NCI-H146 (cell line): ENCODE measurements at regions not wholly inside any gene's neighbourhood (a gene's known extent, or its start where the extent isn't known, plus 50 kb on each side); places are given as distances from the start of the nearest gene placed in this dataset.
"Not testable (repeated sequence)": the region's sequence is repeated elsewhere in the genome, so short reads cannot be mapped to it uniquely, and the experiment has no call there.

Experiments used
- DNase-seq: peaks from one replicate; lab custom pipeline; 2025; lab: John Stamatoyannopoulos, UW

DNA sequence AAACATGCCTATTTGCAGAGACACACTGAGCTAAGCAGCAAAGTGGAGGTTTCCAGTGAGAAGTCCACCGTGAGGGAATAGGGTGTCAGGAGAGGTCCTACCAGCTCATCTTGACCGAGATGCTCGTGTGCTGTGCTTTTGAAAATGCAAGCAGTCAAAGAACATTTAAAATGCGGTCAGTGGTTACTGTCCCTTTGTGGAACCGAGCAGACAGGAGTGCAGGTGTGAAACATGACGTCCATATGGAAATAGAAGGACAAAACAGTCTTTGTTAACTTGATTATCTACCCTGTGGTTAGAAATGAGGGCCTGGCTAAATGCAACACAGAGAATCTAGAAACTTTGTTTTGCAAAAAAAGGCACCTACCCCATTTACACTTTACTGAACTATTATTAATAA lies 473.3 kb downstream of the SPATA31A6 start:
- DNase-seq: not testable (repeated sequence)

DNA sequence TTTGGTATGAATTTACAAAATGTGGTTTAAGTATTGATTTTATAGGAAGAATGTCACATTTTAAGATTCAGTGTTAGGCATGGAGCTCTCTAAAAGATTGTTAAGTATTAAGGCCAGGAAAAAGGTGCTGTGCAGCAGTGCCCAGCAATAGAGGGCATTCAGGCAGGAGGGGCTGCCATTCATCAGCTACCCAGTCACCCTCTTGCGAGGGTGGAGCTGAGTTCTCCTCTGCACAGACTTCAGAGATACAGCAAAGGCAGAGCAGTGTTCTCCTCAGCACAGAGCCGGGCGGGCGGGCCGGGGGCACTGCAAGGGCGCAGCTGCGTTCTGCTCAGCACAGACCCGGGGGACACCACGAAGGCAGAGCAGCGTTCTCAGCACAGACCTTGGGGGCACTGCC lies 474.0 kb downstream of the SPATA31A6 start:
- not testable (repeated sequence) for DNase-seq

DNA sequence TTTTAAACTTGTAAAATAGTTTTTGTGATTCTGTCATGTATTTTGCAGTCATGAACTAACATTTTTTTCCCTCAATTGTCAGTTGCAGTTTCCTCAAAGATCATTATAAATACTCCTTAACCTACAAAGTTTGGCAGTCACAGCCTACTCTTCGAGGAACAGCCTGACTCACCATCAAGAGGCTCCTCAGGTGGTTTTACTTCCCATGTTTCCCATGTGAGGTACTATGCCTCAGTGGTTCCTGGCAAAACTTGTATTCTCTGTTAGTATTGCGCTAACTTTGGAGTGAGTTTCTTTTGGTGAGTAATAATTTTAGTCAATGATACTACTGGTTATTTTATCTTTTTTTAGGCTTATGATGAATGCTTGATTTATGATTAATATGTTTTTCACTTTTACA lies 513.7 kb downstream of the SPATA31A6 start:
- DNase-seq: not testable (repeated sequence)

DNA sequence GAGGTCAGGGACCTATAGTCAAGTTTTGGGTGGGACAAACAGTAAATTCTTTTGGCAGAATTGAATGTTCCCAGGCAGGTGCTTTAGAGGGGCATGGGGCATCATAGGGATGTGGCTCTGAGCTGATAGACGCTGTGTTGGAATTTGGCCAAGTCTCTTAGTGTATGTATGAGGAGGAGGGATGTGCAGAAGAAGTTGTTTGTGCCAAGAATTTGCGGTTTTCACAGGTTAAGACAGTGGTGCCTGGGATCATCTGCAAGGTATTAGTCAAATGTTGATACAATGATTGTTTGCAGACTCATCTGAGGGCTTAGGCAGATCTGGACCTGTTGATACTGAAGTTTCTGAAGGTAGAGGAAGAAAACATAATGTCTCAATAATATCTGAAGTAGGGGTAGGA lies 519.4 kb downstream of the SPATA31A6 start:
- not testable (repeated sequence) for DNase-seq

DNA sequence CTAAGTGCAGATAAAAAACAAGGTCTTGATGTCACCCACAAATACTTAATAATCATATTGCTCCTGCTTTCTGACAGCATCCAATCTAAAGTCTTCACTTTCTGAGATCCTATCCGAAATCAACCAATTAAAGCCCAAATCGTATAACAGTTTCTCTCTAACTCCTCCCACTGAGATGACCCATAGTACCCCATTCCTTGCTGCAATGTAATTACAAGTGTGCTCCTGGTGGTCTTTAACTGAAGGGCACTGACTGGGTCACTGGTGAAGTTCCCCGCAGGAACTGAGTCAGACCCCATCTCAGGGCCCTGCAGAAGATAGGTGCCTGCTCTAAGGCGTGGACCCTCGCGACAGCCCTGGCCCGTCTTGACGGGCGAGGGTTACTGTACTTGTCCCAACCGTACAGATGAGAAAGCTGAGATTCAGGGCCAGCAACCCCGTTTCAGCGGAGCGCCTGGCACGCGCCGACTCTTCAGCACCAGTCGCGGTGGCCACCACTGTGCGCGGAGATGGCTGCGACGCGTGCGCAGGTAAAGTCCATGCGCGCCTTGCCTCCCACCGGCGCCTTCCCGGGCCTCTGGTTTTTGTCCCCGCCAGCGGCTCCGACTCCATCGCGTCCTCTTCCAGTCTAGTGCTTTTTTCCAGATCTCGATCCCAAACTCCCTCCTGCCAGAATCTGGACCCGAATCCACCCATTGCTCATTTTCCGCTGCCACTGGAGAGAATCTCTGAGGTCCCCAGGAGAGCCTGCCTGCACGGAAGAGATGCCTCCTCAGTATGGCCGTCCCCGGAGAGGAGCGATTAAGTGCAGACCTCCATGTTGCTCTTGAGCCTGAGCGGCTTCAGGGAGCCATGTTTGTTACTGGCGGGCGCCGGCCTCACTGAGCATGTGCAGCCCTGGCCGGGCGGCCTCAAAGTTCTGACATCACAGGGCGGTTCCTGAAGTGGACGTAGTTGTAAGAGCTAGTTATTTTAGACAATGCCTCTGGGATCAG lies 541.7 kb downstream of the SPATA31A6 start:
- not testable (repeated sequence) for DNase-seq

DNA sequence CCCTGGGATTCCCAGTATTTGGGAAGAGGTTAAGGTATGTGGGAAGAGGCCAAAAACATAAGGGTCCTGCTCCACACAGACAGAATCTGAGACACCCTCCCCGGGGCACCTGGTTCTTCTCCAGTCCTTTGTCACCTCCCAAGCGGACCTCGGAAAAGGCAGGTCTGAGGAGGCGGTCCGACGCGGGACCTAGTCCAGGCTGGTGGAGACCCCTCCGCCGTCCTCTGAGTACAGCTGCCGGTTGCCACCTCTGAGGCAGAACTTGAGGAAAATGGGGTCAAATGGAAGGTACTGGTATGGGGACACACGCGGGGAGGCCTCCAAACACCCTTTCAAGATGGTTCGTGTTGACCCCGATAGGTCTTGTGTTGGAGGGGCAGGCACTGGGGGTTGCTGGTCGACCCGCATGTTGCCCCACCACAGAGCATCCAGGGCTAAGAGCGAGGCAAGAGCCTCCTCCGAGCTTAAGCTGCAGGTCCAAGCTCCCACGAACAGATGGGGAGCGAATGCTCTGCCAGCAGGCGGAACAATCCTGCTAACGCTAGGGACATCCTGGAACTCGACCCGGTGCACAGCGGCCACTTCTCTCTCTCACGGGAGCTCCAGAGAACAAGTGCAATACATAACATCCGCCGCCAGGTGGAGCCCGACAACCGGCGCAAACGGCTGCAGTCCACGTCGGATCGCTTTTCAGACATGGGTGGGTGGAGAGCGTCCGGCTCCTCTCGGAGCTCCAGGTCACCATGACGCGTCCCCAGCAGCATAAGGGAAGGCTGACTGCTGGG lies 559.8 kb downstream of the SPATA31A6 start:
- peak; percentile 83 for DNase-seq

DNA sequence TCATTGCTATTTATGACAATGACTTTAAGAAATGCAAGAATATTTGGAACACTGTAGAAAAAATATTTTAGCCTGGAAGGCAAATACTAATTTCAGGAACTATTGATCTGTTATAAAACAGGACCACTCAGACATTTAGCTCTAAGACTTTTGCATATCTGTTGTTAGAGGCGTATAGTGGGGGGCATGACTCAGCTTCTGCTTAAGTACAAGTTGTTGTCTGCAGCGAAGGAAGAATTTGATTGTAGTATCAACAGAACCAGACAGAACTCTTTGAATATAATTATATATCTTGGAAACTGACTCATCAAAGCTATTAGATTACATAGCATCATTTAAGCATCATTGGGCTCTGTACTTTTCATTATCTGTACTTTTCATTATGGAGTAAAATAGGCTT lies 573.8 kb downstream of the SPATA31A6 start:
- not testable (repeated sequence) for DNase-seq

DNA sequence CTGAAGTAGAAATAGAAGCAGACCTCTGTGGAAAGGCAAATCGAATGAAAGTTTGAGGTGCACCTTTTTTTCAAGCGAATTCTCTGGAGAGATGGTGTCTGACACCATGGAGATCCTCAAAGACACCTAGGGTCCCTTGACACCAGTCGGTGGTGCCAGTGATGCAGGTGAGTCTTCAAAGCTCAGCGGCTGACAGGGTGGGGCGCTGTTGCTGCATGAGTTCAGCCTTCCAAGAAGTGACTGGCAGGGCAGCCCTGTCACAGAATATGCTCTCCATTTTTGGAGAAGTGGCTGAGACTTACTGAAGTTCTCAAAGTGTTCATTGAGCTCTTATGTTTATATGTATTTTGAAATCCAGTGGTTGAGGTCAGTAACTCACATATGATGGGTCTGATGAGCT lies 575.9 kb downstream of the SPATA31A6 start:
- not testable (repeated sequence) for DNase-seq

DNA sequence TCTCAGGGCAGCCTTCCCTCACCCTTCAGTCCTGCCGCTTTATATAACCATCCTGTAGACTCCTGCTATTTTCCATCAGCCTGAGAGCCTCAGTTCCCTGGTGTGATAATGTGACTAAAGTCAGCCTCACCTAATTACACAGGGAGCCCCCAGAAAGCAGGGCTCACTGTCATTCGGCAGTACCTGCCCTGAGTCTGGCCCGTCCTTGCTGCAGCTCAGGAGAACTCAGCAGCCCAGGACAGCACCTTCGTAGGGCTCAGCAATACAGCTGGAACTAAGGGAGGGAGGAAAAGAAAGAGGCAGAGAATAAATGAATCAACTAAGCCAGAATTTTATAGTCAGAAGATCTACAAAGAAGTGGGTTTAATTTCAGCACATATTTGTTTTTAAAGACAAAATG lies 598.7 kb downstream of the SPATA31A6 start:
- DNase-seq: not testable (repeated sequence)

DNA sequence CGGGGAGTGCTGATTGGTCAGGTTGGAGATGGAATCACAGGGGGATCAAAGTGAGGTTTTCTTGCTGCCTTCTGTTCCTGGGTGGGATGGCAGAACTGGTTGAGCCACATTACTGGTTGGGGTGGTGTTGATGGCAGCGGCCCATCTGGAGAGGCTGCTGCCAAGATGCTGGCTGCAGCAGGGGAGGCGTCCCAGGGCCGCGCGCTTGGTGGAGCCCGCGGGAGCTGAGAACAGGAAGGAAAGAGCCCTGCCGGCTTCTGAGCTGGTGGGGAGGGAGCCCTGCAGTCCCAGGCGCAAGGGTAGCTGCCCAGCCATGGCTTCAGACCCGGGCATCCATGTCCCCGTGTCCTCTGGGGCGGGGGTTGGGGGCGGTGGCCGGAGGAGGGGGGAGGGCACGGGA lies 609.3 kb downstream of the SPATA31A6 start:
- not testable (repeated sequence) for DNase-seq

DNA sequence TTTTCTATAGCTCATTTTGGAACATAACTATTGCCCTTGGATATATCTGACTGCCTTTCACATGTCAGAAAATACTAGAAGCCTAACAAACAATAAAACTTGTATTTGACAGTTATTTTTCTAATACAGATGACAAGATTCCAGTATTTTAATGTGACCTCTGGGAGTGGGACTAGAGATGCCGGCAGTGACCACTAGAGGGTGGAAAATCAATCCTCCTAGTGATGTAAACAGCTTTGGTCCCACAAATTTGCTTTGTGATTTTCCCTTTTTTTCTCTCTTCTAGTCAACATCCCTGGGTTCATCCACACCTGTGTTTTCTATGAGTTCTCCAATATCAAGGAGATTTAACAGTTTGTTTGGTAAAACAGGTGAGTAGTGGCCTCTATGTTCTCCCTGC lies 615.1 kb downstream of the SPATA31A6 start:
- not testable (repeated sequence) for DNase-seq

DNA sequence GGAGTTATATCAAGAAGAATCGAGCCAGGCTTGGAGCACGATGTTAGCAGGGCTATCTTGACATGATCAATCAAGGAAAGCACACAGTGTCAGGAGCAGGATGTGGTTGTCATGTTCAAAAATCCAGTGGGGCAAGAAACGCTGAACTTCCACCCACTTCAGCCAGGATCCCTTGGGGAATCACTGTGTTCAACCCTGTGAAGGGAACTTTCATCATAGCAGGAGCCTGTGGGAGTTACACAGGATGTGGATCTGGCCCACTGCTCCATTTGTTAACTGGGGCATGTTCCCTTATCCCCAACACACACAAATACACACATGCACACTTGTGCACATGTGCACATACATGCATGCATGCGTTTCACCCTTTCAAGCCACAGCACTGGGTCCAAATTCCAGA lies 619.3 kb downstream of the SPATA31A6 start:
- DNase-seq: not testable (repeated sequence)

DNA sequence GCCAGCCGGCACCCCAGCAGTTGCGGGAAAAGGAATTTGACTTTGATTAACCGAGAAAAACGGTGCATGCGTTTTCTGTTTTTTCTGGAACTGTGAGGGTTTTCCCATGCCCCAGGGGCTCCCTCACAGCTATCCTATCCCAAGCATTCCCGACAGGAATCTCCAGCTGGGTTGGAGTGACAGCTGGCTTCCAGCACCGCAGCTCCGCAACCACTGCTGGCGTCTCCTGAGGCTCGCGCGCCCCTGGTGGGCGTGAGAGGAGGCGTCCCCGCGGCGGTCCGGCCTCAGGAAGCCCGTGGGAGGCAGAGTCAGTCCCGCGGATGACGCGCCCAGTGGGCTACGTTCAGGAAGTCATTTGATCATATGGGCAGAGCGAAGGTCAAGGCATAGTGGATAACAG lies 623.2 kb downstream of the SPATA31A6 start:
- peak; percentile 15 for DNase-seq

DNA sequence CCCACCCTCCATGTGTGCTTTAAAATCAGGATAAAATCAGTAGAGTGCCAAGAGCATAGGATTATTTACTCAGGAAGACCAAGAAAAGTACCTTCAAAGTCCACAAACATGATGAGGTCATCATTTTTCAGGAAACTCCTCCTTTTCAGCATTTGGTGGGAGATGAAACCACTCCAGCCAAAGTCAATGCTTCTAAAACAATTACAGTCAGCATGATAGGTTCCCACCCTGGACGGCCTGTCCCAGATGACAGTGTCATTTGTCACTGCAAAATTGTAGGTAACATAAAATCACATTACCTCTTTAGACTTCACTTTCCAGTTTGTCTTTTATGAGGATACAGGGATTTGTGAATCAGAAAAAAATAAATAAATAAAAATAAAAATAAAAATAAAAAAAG lies 638.0 kb downstream of the SPATA31A6 start:
- not testable (repeated sequence) for DNase-seq

DNA sequence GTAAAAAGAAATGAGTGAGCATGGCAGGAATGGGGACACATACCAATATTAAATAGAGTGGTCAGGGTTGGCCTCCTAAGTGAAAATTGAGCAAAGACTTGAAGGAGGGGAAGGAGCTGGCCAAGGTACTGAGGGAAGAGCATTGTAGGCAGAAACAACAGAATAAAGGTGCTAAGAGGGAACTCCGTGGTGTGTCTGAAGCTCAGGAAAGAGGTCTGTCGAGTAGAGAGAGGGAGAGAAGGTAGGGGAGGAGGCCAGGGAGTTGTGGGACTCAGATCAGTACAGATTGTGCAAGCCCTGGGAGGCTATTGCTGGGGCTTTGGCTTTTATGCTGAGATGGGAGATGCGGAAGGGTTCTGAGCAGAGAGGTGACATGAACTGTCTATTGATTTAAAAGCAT lies 664.7 kb downstream of the SPATA31A6 start:
- not testable (repeated sequence) for DNase-seq

DNA sequence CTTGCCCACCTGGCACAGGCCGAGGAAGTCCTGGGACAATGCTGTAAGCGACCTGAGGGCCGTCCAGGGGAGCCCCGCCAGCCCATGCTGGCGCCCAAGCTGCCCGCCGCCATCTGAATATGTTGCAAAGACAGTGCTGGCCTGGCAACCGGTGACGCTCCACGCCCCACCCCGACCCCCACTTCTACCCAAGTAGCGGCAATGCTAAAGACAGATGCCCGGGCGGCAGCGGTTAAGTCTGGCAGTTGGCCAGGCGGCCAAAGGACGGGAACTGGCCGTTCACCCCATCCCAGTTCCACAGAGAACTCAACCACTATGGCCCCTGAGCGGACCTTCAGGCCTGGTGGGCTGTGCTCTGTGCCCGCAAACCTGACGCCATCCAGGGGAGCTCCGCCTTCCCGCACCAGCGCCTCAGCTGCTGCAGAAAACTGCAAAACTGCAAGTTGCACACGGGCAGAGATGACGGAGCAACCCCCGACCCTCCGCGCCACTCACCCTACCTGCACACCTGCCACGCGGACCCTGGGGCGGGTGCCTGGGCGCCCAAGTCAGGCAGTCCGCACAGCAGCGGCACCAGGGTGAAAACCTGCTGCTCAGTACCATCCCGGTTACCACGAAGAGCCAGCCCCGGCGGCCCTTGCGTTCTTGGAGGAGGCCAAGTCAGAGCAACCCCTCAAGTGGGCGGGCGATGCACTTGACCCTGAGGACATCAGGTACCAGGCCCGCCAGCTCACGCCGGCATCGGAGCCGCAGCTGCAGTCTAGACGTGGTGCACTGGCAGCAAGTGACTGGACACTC lies 667.6 kb downstream of the SPATA31A6 start:
- not testable (repeated sequence) for DNase-seq

DNA sequence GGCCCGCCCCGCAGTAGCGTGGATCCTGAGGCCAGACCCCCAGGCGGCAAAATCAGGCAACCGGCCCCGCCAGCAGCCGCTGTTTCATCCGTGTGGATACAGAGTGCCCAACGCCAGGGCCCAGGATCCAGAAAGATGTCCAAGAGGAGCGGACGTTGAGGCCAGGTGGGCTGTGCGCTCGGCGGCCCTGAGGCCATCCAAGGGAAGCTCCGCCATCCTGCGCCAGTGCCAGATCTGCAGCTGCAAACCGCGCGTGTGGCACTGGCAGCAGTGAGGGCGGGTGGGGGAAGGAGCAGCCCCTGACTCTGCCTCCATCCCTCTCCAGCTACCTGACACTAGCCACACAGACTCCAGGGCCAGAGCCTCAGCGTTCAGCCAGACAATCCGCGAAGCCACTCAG lies 668.2 kb downstream of the SPATA31A6 start:
- not testable (repeated sequence) for DNase-seq

DNA sequence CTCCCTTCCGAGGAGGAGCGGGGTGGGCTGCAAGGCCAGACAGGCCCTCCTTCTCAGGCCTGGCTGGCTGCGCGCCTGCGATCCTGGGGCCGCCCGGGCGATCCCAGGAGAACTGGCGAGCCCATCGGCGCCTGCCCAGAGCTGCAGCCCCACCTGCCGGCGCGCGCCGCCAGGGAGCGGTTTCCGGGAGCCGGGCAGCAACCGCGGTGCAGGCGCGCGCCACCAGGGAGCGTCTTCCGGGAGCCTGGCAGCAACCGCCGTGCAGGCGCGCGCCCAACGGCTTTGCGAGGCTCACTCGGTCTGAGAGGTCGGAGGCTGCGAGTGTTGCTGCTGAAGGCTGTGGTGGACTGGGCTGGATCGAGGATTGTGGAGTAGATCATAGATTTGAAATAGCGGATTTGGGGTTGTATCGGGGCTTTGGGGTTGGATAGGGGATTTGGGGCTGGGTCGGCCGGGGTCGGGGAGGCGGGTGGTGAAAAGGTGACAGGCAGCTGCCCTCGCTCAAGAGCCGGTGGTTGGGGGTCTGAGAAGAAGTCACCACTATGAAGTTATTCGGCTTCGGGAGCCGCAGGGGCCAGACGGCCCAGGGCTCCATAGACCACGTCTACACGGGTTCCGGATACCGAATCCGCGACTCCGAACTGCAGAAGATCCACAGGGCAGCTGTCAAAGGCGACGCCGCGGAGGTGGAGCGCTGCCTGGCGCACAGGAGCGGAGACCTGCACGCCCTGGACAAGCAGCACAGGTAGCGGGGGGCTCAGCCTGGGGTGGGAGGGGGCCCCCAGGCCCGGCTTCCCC lies 668.9 kb downstream of the SPATA31A6 start:
- peak; percentile 54 for DNase-seq

DNA sequence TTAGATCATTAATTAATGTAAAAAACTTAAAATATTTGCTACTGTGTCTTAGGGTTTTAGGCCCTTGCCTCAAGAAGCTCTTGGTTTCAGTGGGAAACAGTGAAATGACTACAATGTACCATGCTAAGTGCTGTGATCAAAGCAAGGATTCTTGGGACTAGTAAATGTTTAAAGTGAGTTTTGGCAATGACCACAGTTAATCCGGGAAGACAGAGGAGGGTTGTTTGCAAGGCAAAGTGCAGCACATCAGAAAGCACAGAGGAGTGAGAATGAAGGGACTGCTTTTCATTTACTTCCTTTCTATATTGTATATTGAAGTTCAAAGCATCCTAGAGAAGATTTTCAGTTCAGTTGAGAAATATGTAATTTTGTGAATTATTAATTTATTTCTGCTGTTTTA lies 676.7 kb downstream of the SPATA31A6 start:
- not testable (repeated sequence) for DNase-seq

DNA sequence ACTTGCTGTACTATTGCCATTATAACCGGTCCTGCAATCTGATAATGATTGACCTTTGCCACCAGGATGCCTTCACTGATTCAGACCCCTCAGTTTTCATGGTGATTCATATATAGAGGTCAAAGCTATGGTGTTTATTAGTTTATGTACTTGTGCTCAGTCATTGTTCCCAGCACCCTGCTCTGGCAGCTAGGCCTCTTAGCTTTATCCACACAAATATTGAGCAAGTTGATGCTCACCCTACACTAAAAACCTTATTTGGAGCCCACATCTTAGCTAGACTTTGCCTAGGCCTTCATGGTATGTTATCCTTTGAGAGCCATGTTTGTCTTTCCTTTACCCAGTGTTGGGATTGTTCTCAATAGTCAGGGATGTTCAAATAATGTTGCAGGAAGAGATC lies 679.0 kb downstream of the SPATA31A6 start:
- DNase-seq: not testable (repeated sequence)
